ENCODE measurements at regions not wholly inside any gene's neighbourhood (a gene's known extent, or its start where the extent isn't known, plus 50 kb on each side); places are given as distances from the start of the nearest gene placed in this dataset.

DNA sequence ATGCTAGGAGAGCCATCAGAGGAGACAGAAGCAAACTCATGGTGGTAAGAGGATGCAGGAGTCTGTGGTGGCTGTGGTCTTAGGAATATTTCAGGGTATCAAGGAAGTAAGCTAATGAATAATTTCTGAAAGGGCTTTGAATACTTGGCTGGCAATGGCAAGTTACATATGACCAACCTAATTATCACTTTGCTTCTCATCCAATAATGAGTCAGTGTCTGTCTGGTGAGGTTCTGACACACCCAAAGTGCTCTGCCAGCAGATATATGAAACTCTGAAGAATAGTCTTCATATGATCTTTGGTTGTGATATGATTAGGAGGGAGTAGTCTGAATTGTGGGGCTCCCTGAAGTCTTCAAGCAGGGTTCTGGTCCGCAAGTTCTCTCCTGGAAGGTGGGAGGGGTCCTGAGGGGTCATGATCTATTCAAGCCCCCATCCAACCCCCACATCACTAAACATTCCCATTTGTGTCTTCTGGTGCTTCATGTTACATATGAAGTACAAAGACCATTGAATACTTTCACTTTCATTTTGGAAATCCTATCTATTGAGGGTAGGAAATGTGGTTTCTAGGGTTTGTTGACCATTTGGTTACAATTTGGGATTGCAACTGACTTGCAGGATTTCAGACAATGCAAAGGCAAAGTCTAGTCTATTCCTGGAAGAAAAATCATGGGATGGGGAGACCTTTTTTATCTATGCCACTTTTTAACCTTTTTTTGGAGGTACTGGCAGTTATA, 199.9 kb upstream of the CDKN2B start:
- TF ChIP-seq, protein P1, sequence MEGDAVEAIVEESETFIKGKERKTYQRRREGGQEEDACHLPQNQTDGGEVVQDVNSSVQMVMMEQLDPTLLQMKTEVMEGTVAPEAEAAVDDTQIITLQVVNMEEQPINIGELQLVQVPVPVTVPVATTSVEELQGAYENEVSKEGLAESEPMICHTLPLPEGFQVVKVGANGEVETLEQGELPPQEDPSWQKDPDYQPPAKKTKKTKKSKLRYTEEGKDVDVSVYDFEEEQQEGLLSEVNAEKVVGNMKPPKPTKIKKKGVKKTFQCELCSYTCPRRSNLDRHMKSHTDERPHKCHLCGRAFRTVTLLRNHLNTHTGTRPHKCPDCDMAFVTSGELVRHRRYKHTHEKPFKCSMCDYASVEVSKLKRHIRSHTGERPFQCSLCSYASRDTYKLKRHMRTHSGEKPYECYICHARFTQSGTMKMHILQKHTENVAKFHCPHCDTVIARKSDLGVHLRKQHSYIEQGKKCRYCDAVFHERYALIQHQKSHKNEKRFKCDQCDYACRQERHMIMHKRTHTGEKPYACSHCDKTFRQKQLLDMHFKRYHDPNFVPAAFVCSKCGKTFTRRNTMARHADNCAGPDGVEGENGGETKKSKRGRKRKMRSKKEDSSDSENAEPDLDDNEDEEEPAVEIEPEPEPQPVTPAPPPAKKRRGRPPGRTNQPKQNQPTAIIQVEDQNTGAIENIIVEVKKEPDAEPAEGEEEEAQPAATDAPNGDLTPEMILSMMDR (IDR thresholded peaks at IDR 0.05), result no peak
- TF ChIP-seq POLR2A (IDR thresholded peaks at IDR 0.05), result no peak

Data from esophagus squamous epithelium (tissue), 4 donors.